CD4-positive, alpha-beta T cell treated with Interleukin-1 beta for 1 hour (primary cell): ENCODE measurements at regions not wholly inside any gene's neighbourhood (a gene's known extent, or its start where the extent isn't known, plus 50 kb on each side); places are given as distances from the start of the nearest gene placed in this dataset.
"Not testable (repeated sequence)": the region's sequence is repeated elsewhere in the genome, so short reads cannot be mapped to it uniquely, and the experiment has no call there.

Source experiments
- DNase-seq, 2 donors: peaks; one replicate each; pipeline ENCODE4 v3.0.0-alpha.2; 2020 to 2022

DNA sequence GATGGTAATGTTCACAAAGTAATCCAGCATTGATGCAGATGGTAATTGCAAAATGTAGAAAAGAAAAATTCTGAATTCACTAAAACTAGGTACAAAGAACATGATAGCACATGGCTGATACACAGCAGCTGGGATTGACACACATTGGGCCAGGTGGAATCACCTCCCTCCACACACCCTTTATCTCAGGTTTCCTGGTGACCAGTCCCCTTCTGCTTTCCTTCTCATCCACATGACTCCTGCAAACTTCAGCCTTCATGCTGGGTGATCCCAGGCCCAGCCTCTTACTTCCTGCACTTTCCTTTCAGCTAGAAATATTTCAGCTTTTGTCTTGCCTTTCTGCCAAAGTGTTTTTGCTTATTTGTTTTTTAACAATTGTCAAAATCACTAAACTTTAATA lies 246.9 kb downstream of the LNPK start:
- no peak for DNase-seq

DNA sequence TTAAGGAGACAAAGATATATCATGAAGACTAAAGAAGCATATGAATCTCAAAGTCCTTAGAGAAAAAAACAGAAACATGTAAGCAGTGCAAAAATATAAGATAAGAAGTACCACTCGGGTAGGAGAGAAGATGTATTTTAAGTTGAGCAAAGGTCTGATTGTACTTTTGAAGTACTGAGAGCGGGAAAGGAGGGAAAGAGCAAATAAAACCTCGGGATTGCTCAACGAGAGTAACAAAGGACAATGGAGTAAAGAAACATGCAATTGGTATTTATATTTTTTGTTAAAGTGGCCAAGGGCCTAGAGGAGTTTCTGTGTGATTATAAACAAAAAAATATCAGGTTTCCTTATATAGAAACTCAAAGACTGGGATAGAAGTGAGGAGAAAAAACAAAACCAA lies 251.9 kb downstream of the LNPK start:
- DNase-seq, result no peak

GRCh38 chr2:175745911-175746310 lies 256.2 kb downstream of the LNPK start:
- no peak for DNase-seq

DNA sequence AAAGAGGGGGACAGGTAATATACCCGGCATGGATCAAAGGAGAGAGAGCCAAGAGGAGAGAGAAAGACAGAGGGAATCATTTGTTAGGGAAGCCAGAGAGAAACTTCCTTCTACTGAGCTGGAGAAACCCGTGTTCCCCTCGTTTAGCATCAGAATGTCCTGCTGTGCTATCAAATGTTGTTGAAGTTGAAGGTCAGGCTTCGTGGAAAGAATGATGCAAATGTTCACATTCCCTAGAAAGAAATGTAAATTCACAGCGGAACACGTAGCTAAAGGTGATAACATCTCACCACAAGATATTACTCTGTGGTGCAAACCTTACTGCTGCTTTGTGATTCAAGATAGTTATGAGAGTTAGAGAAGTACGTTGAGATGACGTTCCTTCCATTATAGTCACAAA lies 258.1 kb downstream of the LNPK start:
- DNase-seq, result no peak

DNA sequence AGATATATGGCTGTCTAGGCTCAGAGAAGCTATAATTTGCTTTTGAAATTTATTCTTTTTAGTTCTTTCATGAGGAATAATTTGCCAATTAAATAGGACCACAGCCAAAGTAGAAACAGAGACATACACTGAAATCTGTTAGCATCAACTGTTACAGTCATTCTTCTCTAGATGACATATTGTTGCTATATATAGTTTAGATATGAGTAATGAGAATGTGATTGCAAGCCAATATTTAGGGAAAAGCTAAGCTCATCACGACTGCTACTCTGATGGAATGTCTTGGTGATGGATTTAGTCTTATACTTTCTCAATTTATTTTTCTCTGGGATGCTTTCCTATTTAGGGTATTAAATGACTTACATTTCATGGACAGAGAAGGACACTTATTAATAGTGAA lies 259.1 kb downstream of the LNPK start:
- DNase-seq, result no peak

DNA sequence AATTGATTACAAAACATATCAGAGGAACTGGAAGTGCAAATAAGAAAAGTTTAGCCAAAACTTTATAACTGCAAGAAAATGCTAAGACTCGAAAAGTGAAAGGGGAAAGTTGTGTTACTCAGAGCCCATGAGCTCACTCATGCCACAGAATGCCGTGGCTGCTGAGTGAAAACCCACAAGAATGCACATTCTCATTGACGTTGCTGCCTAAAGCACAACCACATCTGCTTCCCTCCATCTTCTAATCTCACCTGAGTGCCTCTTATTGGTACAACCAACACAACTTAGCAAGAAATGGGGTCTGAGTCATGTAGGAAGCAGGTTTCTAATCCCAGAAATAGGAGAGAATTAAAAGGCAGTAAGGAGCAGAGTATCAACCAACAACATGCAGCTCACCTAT lies 259.7 kb downstream of the LNPK start:
- DNase-seq, result no peak

DNA sequence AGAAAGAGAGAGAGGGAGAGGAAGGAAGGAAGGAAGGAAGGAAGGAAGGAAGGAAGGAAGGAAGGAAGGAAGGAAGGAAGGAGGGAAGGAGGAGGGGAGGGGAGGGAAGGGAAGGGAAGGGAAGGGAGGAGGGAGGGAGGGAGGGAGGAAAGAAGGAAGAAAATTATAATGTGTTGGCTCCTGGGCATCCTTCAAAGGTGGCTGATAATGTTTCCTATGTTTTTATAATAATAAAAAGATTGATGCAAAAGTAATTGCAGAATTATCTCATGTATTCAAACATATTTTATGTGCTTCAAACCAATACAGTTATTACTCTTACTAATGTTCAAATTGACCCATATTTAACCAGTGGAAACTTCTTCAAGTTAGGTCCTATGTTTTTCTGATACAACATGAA lies 260.9 kb downstream of the LNPK start:
- DNase-seq, result no peak

DNA sequence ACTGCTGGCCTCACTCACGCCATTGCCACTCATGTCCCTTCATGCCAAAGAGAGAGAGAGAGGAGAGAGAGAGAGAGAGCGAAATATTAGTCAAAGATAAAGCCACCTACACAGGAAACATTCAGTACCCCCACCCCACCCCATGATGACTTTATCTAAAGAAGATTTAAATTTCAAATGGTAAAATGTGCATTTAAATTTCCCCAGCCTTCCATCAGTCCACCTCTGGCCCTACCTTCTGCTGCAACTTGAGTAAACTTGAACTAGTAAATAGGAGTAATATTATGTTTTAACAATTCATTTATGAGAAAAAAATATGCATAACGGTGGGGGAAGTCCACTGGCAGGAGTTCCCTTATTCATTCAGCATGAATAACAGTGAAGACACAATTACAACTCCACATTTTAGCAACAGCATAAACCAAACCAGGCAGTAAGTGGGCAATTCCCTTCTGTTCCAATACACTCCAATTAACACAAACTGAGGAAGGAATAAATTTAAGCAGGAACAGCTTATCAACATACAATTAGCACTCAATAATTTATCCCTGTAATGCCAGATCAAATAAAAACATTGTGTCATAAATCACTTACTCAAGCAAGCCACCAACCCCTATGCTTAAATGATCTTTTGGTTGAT lies 264.2 kb downstream of the LNPK start:
- DNase-seq, result no peak

GRCh38 chr2:175734686-175735085 lies 267.4 kb downstream of the LNPK start:
- no peak for DNase-seq

GRCh38 chr2:175732531-175732930 lies 269.5 kb downstream of the LNPK start:
- DNase-seq, result no peak

DNA sequence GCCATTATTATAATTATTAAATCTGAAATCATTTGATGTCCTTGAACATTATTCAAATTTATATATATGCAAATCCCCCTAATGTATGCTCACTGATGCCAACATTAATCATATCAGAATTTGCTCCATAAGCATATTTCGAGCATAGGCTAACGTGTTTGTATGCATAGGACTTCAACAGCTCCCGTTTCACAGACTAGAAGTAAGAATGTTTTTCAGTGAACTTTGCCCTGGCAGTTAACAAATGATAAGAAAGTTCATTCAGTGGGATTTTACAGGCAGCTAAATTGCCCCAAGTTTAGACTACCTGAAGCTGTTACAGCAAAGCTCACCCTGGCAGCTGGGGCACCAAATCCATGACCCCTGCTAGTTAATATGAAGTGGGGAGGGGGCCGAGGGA lies 272.0 kb downstream of the LNPK start:
- no peak for DNase-seq

GRCh38 chr2:175729049-175729706 lies 272.9 kb downstream of the LNPK start:
- no peak for DNase-seq

- DNase-seq, result no peak
Observed at GRCh38 chr2:175728032-175728431, 274.0 kb downstream of the LNPK start.

GRCh38 chr2:175726223-175726622 lies 275.8 kb downstream of the LNPK start:
- no peak for DNase-seq

- DNase-seq, result no peak
Observed at GRCh38 chr2:175709248-175709647, 292.8 kb downstream of the LNPK start.

- no peak for DNase-seq
Observed at GRCh38 chr2:175707322-175707721, 294.7 kb downstream of the LNPK start.

- DNase-seq, result not testable (repeated sequence)
Observed at GRCh38 chr2:175704568-175704967, 297.5 kb downstream of the LNPK start.

DNA sequence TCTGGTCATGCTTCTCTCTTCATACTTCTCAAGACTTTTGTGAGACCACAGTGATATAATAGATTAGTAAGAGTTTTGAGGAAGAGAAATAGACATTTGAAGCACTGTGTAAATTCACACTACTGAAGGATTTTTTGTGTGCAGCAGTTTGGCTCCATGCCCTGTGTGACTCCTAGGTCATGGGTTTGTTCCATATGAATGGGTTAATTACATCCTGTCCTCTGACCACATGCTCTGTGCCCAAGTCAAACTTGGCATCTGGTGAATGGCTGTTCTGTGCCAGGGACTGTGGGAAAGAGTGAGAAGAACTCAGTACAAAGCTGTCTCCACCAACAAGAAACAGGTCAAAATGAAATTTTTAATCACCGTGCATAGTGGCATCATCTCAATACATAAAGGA lies 304.0 kb downstream of the LNPK start:
- no peak for DNase-seq

DNA sequence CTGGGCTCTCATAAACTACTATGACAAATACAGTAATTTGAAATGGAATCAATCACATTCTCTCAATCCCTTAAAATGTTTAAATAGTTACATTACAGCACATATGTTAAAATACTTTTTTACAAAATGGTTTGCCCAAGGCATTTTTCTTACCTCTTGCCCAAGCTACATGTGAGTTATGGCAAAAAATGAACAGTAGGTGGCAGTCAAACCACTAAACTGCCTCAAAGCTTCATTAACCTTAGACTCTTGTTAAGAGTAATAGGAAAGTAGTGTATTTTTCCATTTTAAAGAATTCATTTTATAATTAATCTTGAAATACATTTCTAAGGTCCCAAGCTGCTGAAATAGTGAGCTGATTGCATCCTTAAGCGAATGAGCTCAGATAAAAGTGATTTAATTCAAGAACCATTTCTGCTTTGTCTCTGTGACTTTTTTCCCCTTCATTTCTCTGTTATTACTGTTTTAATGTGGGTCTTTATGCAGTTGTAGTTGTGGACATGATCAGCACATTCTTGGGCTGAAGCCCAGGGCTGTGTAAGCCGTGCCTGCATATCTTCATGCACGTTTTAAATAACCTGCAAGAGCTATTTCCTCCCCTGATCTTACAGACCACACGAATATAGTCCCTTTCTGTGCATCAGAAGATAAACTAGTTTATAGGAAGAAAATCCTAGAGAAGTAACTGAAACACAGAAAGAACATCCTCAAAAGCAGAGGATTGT lies 311.8 kb downstream of the LNPK start:
- DNase-seq, result peak in 1 of 2 donors; percentile 54

DNA sequence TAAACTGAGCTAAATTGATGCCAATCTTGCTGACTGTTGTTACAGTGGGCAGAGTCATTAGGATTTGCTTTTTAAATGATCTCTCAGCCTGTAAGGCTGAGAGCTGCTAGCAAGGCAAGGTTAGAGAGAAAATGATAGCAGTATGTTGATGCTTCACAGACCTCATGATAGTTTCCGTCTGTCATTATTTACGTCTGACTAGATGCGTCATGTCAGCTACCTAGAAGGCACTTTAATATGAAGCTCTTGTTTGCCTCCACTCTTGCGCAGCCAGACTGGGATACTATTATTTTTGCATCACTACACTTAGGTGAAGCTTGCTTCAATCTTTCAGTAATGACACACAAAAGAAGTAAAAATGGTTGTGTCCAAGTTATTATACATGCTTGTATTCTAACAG lies 313.8 kb downstream of the LNPK start:
- DNase-seq, result no peak

DNA sequence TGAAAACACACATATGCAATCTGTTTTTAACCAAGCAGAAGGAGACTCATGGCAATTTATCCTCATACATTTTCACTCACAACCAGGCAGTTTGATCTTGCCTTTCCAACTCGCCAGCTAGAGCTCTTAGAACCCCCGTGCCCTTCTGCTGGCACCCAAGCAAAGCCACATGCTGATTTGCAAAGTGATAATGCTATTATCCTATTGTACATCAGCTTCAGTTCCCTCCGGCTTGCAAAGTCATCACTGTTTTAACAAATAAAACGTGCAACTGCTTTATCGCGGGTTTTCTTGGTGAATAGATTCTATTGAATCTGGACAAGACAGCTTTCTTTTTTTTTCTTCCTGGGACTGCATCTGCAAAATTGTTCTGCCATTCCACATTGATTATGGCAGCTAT lies 314.6 kb downstream of the LNPK start:
- no peak for DNase-seq

DNA sequence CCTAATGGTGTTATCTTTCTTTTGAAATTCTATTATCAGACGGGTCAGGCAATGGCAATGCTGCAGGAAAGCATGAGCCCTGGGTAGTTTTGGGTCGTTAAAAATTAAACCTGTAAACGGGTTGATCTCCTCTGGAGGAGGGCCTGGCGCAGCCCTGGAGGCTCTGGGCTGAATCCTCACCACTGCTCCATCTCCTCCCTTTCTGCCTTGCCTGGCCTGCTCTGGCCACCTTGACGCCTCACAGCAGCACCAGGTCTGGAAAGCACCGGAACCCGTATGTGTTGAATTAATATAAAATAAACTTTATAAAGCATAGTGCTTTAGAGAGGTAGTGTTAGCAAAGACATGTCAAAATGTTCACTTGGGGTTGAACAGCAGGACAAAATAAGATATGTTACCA lies 316.1 kb downstream of the LNPK start:
- no peak for DNase-seq

DNA sequence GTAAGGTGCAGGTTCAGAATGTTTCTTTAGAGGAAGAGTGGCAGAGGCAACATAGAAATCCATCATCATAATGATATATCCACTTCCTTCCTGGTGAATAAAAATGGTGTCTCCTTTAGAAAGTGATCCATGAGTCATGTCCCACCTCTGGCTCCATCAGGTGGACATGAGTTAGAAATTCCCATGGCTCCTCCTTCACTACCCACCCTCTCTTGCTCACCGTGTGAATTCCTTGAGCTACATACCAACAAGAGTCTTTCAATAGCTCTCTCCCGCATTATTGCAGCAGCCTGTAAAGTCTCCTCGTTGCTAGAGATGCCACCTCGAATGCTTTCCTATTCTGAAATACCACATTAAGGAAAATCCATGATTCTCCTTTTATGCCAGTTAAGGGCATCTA lies 317.6 kb downstream of the LNPK start:
- DNase-seq, result no peak

GRCh38 chr2:175679728-175680127 lies 322.3 kb downstream of the LNPK start:
- DNase-seq, result no peak
